ENCODE measurements at regions not wholly inside any gene's neighbourhood (a gene's known extent, or its start where the extent isn't known, plus 50 kb on each side); places are given as distances from the start of the nearest gene placed in this dataset.

DNA sequence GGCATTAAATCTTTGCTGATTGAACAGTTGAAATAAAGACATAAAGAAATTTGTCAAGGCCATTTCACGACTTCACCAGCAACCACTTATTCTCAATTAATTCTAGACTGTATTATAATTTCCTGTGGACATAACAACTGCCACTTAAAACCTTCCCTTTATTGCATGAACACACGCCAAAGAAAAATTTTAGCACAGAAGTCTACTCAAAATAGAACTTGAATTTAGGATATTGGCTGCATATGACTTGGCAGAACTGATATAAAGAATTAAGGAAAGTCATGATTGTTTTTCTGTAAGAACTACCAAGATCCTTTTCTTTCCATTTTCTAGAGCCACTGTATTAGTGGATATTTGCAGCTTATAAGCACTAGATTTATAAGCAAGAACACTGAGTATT, 226.5 kb upstream of the AKR1E2 start:
- CTCF ChIA-PET (ENCODE audit: low intra/inter-chr PET ratio): no interaction called here
- no peak overlapping the region for H3K27ac ChIP-seq (ENCODE audit: extremely low read depth, low read depth, low read length)

More for the DNA sequence above, 226.5 kb upstream of the AKR1E2 start:
- Histone ChIP-seq H3K9ac (ENCODE audit: insufficient read depth in 1 of 2, low read depth in 2 of 2, low read length in 2 of 2) (no peak overlapping the region), H3K4me3 (no peak overlapping the region), H4K20me1 (replicated peaks; ENCODE audit: control insufficient read depth, insufficient read depth, low read length) (no peaks in the 10 kb centered on the region), H3K27me3 (ENCODE audit: control insufficient read depth in 2 of 2, insufficient read depth in 2 of 2, low read length in 2 of 2) (no peaks in the 10 kb centered on the region; a peak in 1 of 5 replicates), H3K4me2 (ENCODE audit: insufficient read depth, low read length) (no peak overlapping the region), H3K9me3 (replicated peaks; ENCODE audit: control insufficient read depth, insufficient read depth, low read depth, low read length) (no peaks in the 10 kb centered on the region), H2AFZ (ENCODE audit: low read depth, low read length) (no peak overlapping the region), H3K9me1 (ENCODE audit: control insufficient read depth, insufficient read depth, low read length) (no peaks in the 10 kb centered on the region), H3K36me3 (ENCODE audit: control insufficient read depth, insufficient read depth, low read length) (no peaks in the 10 kb centered on the region), H3K79me2 (ENCODE audit: control insufficient read depth, insufficient read depth, low read length) (no peaks in the 10 kb centered on the region), H3K4me1 (replicated peaks in 1 of 2; ENCODE audit: control insufficient read depth in 2 of 2, insufficient read depth in 2 of 2, low read length in 2 of 2) (no peaks in the 10 kb centered on the region)
- 0% methylated on average over 2 of the region's 2 CpGs for WGBS (ENCODE audit: insufficient coverage, low coverage, missing lambda C conversion rate)
- ATAC-seq (no peak), FAIRE-seq (no peak), DNase-seq (ENCODE audit: extremely low read depth in 1 of 4, low spot score in 3 of 4) (no peak)
- POLR2A ChIA-PET: interaction anchor here (1.1 kb wide), 1 partner anchor 20 kb away, joined by 3 read pairs; no protein-coding TSS in a partner anchor
- intact Hi-C loops (cut with micrococcal nuclease) (no loop called here), in situ Hi-C loops (cut with MboI) (no loop called here)
- no TSS peak for BruUV-seq (replicated peaks)
- TF ChIP-seq NONO (IDR thresholded peaks at IDR 0.05; ENCODE audit: low read depth in 2 of 2, low read length in 1 of 2) (no peak), ZNF717 (CRISPR knock-in tag; IDR thresholded peaks at IDR 0.05) (no peak), REST (IDR thresholded peaks at IDR 0.05; ENCODE audit: borderline replicate concordance) (no peak), REST (CRISPR knock-in tag; IDR thresholded peaks at IDR 0.05; ENCODE audit: low read depth) (no peak), KAT8 (IDR thresholded peaks at IDR 0.05; ENCODE audit: low read depth) (no peak), ZNF174 (CRISPR knock-in tag; IDR thresholded peaks at IDR 0.05) (no peak), ZNF239 (CRISPR knock-in tag; IDR thresholded peaks at IDR 0.05) (no peak)
- TF ChIP-seq, protein P1, sequence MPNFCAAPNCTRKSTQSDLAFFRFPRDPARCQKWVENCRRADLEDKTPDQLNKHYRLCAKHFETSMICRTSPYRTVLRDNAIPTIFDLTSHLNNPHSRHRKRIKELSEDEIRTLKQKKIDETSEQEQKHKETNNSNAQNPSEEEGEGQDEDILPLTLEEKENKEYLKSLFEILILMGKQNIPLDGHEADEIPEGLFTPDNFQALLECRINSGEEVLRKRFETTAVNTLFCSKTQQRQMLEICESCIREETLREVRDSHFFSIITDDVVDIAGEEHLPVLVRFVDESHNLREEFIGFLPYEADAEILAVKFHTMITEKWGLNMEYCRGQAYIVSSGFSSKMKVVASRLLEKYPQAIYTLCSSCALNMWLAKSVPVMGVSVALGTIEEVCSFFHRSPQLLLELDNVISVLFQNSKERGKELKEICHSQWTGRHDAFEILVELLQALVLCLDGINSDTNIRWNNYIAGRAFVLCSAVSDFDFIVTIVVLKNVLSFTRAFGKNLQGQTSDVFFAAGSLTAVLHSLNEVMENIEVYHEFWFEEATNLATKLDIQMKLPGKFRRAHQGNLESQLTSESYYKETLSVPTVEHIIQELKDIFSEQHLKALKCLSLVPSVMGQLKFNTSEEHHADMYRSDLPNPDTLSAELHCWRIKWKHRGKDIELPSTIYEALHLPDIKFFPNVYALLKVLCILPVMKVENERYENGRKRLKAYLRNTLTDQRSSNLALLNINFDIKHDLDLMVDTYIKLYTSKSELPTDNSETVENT (CRISPR knock-in tag; IDR thresholded peaks at IDR 0.05): no peak

Measured in K562 (cell line).